HCT116 (cell line): ENCODE measurements at regions not wholly inside any gene's neighbourhood (a gene's known extent, or its start where the extent isn't known, plus 50 kb on each side); places are given as distances from the start of the nearest gene placed in this dataset.

Source experiments
- ATAC-seq: fragments of 200-7000 bp; cut with Tn5 transposase; 2 replicates; pipeline ENCODE4 v1.9.1; 2020; ENCODE audit warnings: mild to moderate bottlenecking, moderate library complexity
- BruUV-seq: library from RNA; stranded (reverse); fragments of 400-500 nt; replicated peaks from 2 replicates; lab custom pipeline; 2021; lab: Mats Ljungman, UMichigan
- CTCF ChIA-PET: fragments of 300-600 bp; sonication (Branson Sonifier 250); formaldehyde crosslinking; loops from one replicate; lab custom pipeline; 2021; ENCODE audit warnings: antibody characterized with exemption; lab: Charles Lee
- POLR2A ChIA-PET: fragments of 300-600, 350-600 bp; sonication (Branson Sonifier 250); formaldehyde crosslinking; loops from one replicate; lab custom pipeline; 2021; ENCODE audit warnings: antibody characterized with exemption; lab: Charles Lee
- RAD21 ChIA-PET, 2 experiments: fragments of 300-600 bp; sonication (Branson Sonifier 250); formaldehyde crosslinking; loops; one replicate each; lab custom pipeline; 2023; ENCODE audit warnings: low total read pairs in 2 of 2; ENCODE audit not compliant: uncharacterized antibody in 2 of 2, unreplicated experiment in 2 of 2, low non-redundant PET in 1 of 2; lab: Charles Lee
- DNase-seq: peaks from one replicate; pipeline ENCODE4 v3.0.0-alpha.2; 2010; ENCODE audit warnings: low read depth, low spot score
- H2AFZ ChIP-seq: fragments of 200-600 bp; shearing (Covaris generic), sonication (generic); 2 replicates; pipeline ENCODE4 v1.6.1; 2017; ENCODE audit warnings: low read depth, mixed run types, mixed read lengths, antibody characterized with exemption, low read length; ENCODE audit not compliant: poor library complexity, severe bottlenecking
- H3K27ac ChIP-seq: 2 replicates; pipeline ENCODE4 v1.5.1; 2012; ENCODE audit warnings: low read depth, low read length
- H3K27me3 ChIP-seq: fragments of 200-600 bp; sonication (generic); 2 replicates; pipeline ENCODE4 v1.6.1; 2016; ENCODE audit warnings: mixed run types, low read length, mixed read lengths; ENCODE audit not compliant: insufficient read depth
- H3K36me3 ChIP-seq, 2 experiments: fragments of 200-500 bp in 1 of 2; fragments of 200-600 bp in 1 of 2; sonication (Bioruptor generic) in 1 of 2; sonication (generic) in 1 of 2; 2 replicates each; pipeline versions ENCODE4 v1.5.1 to v1.6.1; 2014 to 2016; ENCODE audit warnings: low read length in 2 of 2, inconsistent platforms in 1 of 2, mixed read lengths in 1 of 2, mixed run types in 1 of 2; ENCODE audit not compliant: insufficient read depth in 2 of 2, control insufficient read depth in 1 of 2
- H3K4me1 ChIP-seq, 2 experiments: fragments of 200-600 bp in 1 of 2; sonication (generic) in 1 of 2; 2 replicates each; pipeline versions ENCODE4 v1.5.1 to v1.6.1; 2012 to 2017; ENCODE audit warnings: low read length in 2 of 2, inconsistent platforms in 1 of 2, mild to moderate bottlenecking in 1 of 2, mixed read lengths in 1 of 2, mixed run types in 1 of 2, moderate library complexity in 1 of 2; ENCODE audit not compliant: insufficient read depth in 2 of 2, control insufficient read depth in 1 of 2
- H3K4me2 ChIP-seq: fragments of 200-600 bp; sonication (generic); 2 replicates; pipeline ENCODE4 v1.6.1; 2017; ENCODE audit warnings: mixed run types, low read length, mixed read lengths
- H3K4me3 ChIP-seq, 2 experiments: fragments of 200-600 bp in 1 of 2; sonication (generic) in 1 of 2; replicated peaks in 1 of 2; 2 replicates each; pipeline ENCODE4 v1.5.1; 2011 to 2016; ENCODE audit warnings: low read length in 2 of 2, control low read depth in 1 of 2, low read depth in 1 of 2, mild to moderate bottlenecking in 1 of 2, mixed read lengths in 1 of 2, mixed run types in 1 of 2
- H3K79me2 ChIP-seq: fragments of 200-600 bp; sonication (generic); 2 replicates; pipeline ENCODE4 v1.6.1; 2017; ENCODE audit warnings: mild to moderate bottlenecking, mixed run types, low read length, moderate library complexity, mixed read lengths; ENCODE audit not compliant: insufficient read depth
- H3K9ac ChIP-seq: fragments of 200-600 bp; sonication (generic); 2 replicates; pipeline ENCODE4 v1.6.1; 2016; ENCODE audit warnings: low read length, mixed read lengths
- H3K9me2 ChIP-seq: fragments of 200-600 bp; sonication (generic), shearing (Covaris generic); 2 replicates; pipeline ENCODE4 v1.6.1; 2017; ENCODE audit warnings: mixed run types, mild to moderate bottlenecking, moderate library complexity; ENCODE audit not compliant: insufficient read depth
- H3K9me3 ChIP-seq, 2 experiments: fragments of 200-500 bp in 1 of 2; fragments of 200-600 bp in 1 of 2; sonication (Bioruptor generic) in 1 of 2; sonication (generic) in 1 of 2; 2 replicates each; pipeline ENCODE4 v1.6.1; 2014 to 2017; ENCODE audit warnings: low read length in 2 of 2, mixed read lengths in 2 of 2, inconsistent platforms in 1 of 2, low read depth in 1 of 2, mild to moderate bottlenecking in 1 of 2, mixed run types in 1 of 2, moderate library complexity in 1 of 2; ENCODE audit not compliant: control insufficient read depth in 1 of 2, insufficient read depth in 1 of 2
- H4K20me1 ChIP-seq: fragments of 200-600 bp; sonication (generic), shearing (Covaris generic); 2 replicates; pipeline ENCODE4 v1.6.1; 2017; ENCODE audit warnings: mixed run types, mild to moderate bottlenecking, moderate library complexity; ENCODE audit not compliant: insufficient read depth
- CBX3 ChIP-seq: IDR thresholded peaks from 2 replicates; pipeline ENCODE4 v1.6.1; 2012; ENCODE audit warnings: low read depth
- CEBPB ChIP-seq: IDR thresholded peaks from 2 replicates; pipeline ENCODE4 v1.6.1; 2012; ENCODE audit warnings: low read depth
- EZH2 ChIP-seq: fragments of 200-600 bp; sonication (generic); IDR thresholded peaks from 2 replicates; pipeline ENCODE4 v1.6.1; 2017; ENCODE audit warnings: antibody characterized with exemption, mixed run types
- FOSL1 ChIP-seq: IDR thresholded peaks from 2 replicates; pipeline ENCODE4 v1.6.1; 2012; ENCODE audit warnings: low read depth
- MAX ChIP-seq: IDR thresholded peaks from 2 replicates; pipeline ENCODE4 v1.6.1; 2012
- POLR2AphosphoS5 ChIP-seq: IDR thresholded peaks from 2 replicates; pipeline ENCODE4 v1.6.1; 2011; ENCODE audit warnings: mild to moderate bottlenecking, low read depth, low read length, moderate library complexity
- REST ChIP-seq: IDR thresholded peaks from 2 replicates; pipeline ENCODE4 v1.6.1; 2012; ENCODE audit warnings: low read depth
- SRF ChIP-seq: IDR thresholded peaks from 2 replicates; pipeline ENCODE4 v1.6.1; 2012; ENCODE audit warnings: low read depth
- intact Hi-C: fragments of 100-400 bp; cut with micrococcal nuclease; formaldehyde crosslinking; loops from 2 replicates; pipeline ENCODE4 v1.10.0; 2022
- TF ChIP-seq, protein P1 (sequence below), 3 experiments: fragments of 200-600 bp in 1 of 3; sonication (generic) in 1 of 3; IDR thresholded peaks in 2 of 3; conservative IDR thresholded peaks in 1 of 3; 2 replicates each; pipeline ENCODE4 v1.5.1; 2012 to 2017; ENCODE audit warnings: low read depth in 2 of 3, low read length in 2 of 3, antibody characterized with exemption in 1 of 3, borderline replicate concordance in 1 of 3, control low read depth in 1 of 3, mild to moderate bottlenecking in 1 of 3, mixed read lengths in 1 of 3, mixed run types in 1 of 3, moderate library complexity in 1 of 3; ENCODE audit not compliant: insufficient read depth in 1 of 3

- TF ChIP-seq, protein P1, sequence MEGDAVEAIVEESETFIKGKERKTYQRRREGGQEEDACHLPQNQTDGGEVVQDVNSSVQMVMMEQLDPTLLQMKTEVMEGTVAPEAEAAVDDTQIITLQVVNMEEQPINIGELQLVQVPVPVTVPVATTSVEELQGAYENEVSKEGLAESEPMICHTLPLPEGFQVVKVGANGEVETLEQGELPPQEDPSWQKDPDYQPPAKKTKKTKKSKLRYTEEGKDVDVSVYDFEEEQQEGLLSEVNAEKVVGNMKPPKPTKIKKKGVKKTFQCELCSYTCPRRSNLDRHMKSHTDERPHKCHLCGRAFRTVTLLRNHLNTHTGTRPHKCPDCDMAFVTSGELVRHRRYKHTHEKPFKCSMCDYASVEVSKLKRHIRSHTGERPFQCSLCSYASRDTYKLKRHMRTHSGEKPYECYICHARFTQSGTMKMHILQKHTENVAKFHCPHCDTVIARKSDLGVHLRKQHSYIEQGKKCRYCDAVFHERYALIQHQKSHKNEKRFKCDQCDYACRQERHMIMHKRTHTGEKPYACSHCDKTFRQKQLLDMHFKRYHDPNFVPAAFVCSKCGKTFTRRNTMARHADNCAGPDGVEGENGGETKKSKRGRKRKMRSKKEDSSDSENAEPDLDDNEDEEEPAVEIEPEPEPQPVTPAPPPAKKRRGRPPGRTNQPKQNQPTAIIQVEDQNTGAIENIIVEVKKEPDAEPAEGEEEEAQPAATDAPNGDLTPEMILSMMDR (IDR thresholded peaks at IDR 0.05 in 2 of 3, conservative IDR thresholded peaks at IDR 0.05 in 1 of 3; ENCODE audit: borderline replicate concordance in 1 of 3, insufficient read depth in 1 of 3, low read depth in 2 of 3, low read length in 2 of 3) = no peak
- no peak for TF ChIP-seq CEBPB
- TF ChIP-seq EZH2 = no peak
- TF ChIP-seq POLR2AphosphoS5 = no peak
- TF ChIP-seq, all 23 proteins: peak for 0
Measured at GRCh38 chr4:45358573-45359506, 632.5 kb upstream of the GNPDA2 start (continued).

DNA sequence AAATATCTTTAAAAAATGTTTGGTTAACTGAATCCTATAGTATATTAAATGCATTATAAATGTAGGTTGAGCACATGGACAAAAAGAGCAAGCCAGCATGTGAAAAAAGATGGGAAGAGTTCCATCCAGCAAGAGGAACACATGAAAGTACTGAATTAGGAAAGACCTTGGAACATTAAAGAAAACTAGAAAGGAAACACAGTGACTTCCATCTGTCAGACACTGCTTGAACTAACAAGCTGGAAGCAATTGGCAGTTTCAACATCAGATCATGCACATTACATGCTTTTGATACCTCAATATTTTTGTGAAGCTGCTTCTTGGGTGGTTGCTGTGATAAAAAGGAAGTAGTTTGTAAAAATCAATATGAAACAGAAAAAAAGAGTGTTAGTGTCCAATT is 626.8 kb upstream of the GNPDA2 start:
- no peak overlapping the region for H3K4me2 ChIP-seq
- CTCF ChIA-PET = no interaction called here
- no peak overlapping the region for H3K27ac ChIP-seq
- H3K9me3 ChIP-seq = peaks cover 0 to 22% of the 10 kb centered on the region in 2 experiments; a peak in 2 of 4 replicates
- H3K9ac ChIP-seq = no peak overlapping the region
- TF ChIP-seq FOSL1 (no peak), CBX3 (no peak), MAX (no peak), SRF (no peak), REST (no peak)
- TF ChIP-seq, all 23 proteins: peak for 0
- Histone ChIP-seq H2AFZ (no peak overlapping the region), H3K4me3 (no peak overlapping the region), H3K4me1 (no peaks in the 10 kb centered on the region), H3K79me2 (no peaks in the 10 kb centered on the region), H3K9me2 (no peaks in the 10 kb centered on the region), H3K27me3 (no peaks in the 10 kb centered on the region), H4K20me1 (no peaks in the 10 kb centered on the region; the same call in 1 of the 2 replicates), H3K36me3 (no peaks in the 10 kb centered on the region)
- ChIA-PET RAD21 (no interaction called here), POLR2A (no interaction called here)
- BruUV-seq = no TSS peak
- DNase-seq (no peak), ATAC-seq (no peak)
- intact Hi-C loops = no loop called here
